ENCODE measurements at regions not wholly inside any gene's neighbourhood (a gene's known extent, or its start where the extent isn't known, plus 50 kb on each side); places are given as distances from the start of the nearest gene placed in this dataset.

- TF ChIP-seq CTCF (IDR thresholded peaks at IDR 0.05) (no peak), POLR2AphosphoS5 (IDR thresholded peaks at IDR 0.05; ENCODE audit: insufficient read depth in 1 of 2, low read depth in 1 of 2) (no peak)
Measured at GRCh38 chr12:34212651-34213050, 190.4 kb downstream of the ALG10 start.

All from vagina (tissue), 2 donors.